Peyer's patch (tissue), 4 donors: ENCODE measurements at regions not wholly inside any gene's neighbourhood (a gene's known extent, or its start where the extent isn't known, plus 50 kb on each side); places are given as distances from the start of the nearest gene placed in this dataset.

Experiments used
- POLR2A ChIP-seq, 2 donors: fragments of 450-650 bp; IDR thresholded peaks; one replicate each; pipeline ENCODE4 v1.5.1; 2017; ENCODE audit warnings: antibody characterized with exemption in 2 of 2, mild to moderate bottlenecking in 2 of 2, moderate library complexity in 2 of 2
- TF ChIP-seq, protein P1 (sequence below), 6 experiments: fragments of 450-650 bp in 4 of 6; fragments of 200-600 bp in 2 of 6; sonication (generic) in 1 of 6; IDR thresholded peaks; one replicate each; pipeline ENCODE4 v1.5.1; 2017 to 2019; ENCODE audit warnings: antibody characterized with exemption in 6 of 6, mild to moderate bottlenecking in 3 of 6, moderate library complexity in 1 of 6

DNA sequence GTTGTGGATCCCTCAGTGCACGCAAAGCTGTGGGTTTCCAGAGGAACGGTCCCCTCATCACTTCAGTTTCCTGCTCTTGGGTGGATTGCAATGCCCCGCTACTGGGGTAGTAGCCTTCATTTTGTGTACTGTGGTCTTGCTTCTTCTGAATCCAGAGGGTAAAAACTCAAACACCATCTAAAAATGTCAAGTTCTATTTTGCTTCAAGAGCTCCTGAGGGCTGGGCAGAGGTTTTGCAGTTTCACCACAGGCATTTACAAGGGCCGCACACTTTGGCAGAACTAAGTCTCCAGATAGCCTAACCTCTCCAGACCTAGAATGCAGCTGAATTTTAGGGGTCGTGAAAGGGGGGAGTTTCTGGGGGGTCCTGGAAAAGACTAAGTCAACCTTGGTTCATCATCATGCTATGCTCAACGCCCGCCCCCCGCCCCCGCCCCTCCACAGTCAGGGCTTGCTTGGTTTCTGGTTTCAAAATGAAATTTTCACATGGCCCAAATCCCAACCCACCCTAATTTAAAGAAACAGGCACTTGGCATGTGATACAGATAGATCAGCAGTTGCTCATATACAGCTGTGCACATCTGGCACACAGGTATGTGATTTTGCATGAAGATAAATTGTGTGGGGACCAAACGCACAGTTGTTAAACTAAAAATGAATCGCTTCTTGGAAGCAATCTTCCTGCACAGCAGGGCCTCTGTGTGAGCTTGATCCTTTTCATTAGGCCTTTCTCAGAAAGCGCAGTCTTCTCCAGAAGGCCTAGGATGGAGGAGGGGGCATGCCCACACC, 329.6 kb downstream of the OSR1 start:
- TF ChIP-seq POLR2A (IDR thresholded peaks at IDR 0.05), result no peak
- TF ChIP-seq, protein P1, sequence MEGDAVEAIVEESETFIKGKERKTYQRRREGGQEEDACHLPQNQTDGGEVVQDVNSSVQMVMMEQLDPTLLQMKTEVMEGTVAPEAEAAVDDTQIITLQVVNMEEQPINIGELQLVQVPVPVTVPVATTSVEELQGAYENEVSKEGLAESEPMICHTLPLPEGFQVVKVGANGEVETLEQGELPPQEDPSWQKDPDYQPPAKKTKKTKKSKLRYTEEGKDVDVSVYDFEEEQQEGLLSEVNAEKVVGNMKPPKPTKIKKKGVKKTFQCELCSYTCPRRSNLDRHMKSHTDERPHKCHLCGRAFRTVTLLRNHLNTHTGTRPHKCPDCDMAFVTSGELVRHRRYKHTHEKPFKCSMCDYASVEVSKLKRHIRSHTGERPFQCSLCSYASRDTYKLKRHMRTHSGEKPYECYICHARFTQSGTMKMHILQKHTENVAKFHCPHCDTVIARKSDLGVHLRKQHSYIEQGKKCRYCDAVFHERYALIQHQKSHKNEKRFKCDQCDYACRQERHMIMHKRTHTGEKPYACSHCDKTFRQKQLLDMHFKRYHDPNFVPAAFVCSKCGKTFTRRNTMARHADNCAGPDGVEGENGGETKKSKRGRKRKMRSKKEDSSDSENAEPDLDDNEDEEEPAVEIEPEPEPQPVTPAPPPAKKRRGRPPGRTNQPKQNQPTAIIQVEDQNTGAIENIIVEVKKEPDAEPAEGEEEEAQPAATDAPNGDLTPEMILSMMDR (IDR thresholded peaks at IDR 0.05), result no peak
